OCI-LY7 (cell line): ENCODE measurements at regions not wholly inside any gene's neighbourhood (a gene's known extent, or its start where the extent isn't known, plus 50 kb on each side); places are given as distances from the start of the nearest gene placed in this dataset.

Experiments used
- EZH2phosphoT487 ChIP-seq: fragments of 200-600 bp; sonication (generic); IDR thresholded peaks from 2 replicates; pipeline ENCODE4 v1.6.1; 2018; ENCODE audit warnings: low read depth, borderline replicate concordance, mild to moderate bottlenecking, mixed run types, antibody characterized with exemption, low read length, moderate library complexity, mixed read lengths
- TF ChIP-seq, protein P1 (sequence below): fragments of 200-600 bp; sonication (generic); conservative IDR thresholded peaks from 2 replicates; pipeline ENCODE4 v1.5.1; 2014; ENCODE audit warnings: mild to moderate bottlenecking, antibody characterized with exemption, low read length, moderate library complexity, mixed read lengths

DNA sequence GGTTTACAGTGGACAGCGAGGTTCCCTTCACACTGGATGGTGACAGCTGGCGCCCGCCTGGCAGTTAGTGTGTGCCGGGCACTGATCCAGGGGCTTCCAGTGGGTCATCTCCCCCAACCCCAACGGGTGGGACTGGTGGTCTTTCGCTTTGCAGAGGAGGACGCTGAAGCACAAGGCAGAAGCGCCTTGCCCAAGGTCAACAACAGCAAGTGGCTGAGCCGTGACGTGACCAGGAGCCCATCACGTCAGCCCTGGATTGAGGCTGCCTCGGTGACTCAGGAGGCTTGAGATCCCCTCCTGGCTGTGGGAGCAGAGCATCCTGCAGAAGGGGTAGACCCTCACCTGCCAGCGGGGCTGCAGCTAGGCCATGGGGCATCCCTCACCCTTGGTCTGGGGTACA, 215.3 kb downstream of the RBFOX3 start:
- TF ChIP-seq, protein P1, sequence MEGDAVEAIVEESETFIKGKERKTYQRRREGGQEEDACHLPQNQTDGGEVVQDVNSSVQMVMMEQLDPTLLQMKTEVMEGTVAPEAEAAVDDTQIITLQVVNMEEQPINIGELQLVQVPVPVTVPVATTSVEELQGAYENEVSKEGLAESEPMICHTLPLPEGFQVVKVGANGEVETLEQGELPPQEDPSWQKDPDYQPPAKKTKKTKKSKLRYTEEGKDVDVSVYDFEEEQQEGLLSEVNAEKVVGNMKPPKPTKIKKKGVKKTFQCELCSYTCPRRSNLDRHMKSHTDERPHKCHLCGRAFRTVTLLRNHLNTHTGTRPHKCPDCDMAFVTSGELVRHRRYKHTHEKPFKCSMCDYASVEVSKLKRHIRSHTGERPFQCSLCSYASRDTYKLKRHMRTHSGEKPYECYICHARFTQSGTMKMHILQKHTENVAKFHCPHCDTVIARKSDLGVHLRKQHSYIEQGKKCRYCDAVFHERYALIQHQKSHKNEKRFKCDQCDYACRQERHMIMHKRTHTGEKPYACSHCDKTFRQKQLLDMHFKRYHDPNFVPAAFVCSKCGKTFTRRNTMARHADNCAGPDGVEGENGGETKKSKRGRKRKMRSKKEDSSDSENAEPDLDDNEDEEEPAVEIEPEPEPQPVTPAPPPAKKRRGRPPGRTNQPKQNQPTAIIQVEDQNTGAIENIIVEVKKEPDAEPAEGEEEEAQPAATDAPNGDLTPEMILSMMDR, result no peak
- TF ChIP-seq EZH2phosphoT487, result no peak
